ENCODE measurements at regions not wholly inside any gene's neighbourhood (a gene's known extent, or its start where the extent isn't known, plus 50 kb on each side); places are given as distances from the start of the nearest gene placed in this dataset.

DNA sequence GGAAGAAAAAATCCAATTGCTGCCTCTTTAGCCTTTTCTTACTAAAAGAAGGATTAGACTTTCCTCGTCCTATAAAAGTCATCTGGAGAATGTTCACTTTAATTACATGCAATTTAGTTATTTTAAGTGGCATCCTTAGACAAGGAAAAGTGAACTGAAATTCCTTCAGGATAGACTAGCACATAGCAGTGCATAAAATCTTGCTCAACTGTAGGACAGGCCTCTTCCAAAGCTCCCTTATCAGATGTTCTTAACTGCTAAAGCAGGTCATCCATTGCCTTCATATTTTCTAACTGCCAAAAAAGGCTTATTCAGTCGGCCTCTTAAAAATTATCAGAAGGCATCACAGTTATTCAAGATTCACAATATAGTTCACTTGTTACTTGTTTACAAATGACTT, 396.5 kb downstream of the DMRT2 start:
- no peak for TF ChIP-seq EZH2phosphoT487 (IDR thresholded peaks at IDR 0.05; ENCODE audit: low read depth, severe bottlenecking, unreplicated experiment)
- TF ChIP-seq, protein P1, sequence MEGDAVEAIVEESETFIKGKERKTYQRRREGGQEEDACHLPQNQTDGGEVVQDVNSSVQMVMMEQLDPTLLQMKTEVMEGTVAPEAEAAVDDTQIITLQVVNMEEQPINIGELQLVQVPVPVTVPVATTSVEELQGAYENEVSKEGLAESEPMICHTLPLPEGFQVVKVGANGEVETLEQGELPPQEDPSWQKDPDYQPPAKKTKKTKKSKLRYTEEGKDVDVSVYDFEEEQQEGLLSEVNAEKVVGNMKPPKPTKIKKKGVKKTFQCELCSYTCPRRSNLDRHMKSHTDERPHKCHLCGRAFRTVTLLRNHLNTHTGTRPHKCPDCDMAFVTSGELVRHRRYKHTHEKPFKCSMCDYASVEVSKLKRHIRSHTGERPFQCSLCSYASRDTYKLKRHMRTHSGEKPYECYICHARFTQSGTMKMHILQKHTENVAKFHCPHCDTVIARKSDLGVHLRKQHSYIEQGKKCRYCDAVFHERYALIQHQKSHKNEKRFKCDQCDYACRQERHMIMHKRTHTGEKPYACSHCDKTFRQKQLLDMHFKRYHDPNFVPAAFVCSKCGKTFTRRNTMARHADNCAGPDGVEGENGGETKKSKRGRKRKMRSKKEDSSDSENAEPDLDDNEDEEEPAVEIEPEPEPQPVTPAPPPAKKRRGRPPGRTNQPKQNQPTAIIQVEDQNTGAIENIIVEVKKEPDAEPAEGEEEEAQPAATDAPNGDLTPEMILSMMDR (IDR thresholded peaks at IDR 0.05; ENCODE audit: poor library complexity): no peak

Data from hepatocyte (in vitro differentiated cells).